Transverse colon (tissue), 4 donors: ENCODE measurements at regions not wholly inside any gene's neighbourhood (a gene's known extent, or its start where the extent isn't known, plus 50 kb on each side); places are given as distances from the start of the nearest gene placed in this dataset.

ENCODE experiments used
- DNase-seq: peaks from one replicate; pipeline ENCODE4 v3.0.0-alpha.2; 2019
- H3K27ac ChIP-seq, 4 donors: fragments of 200-600 bp; sonication (generic); 2 replicates each; pipeline ENCODE4 v1.5.1; 2016 to 2018; ENCODE audit warnings: inconsistent platforms in 4 of 4
- H3K27me3 ChIP-seq: fragments of 200-600 bp; sonication (generic); 2 replicates; pipeline ENCODE4 v1.5.1; 2017; ENCODE audit warnings: inconsistent platforms
- H3K36me3 ChIP-seq, 4 donors: fragments of 200-600 bp; sonication (generic); 2 replicates each; pipeline ENCODE4 v1.5.1; 2017 to 2019; ENCODE audit warnings: inconsistent platforms in 4 of 4
- H3K4me1 ChIP-seq, 4 donors: fragments of 200-600 bp; sonication (generic); 2 replicates each; pipeline ENCODE4 v1.5.1; 2017 to 2020; ENCODE audit warnings: inconsistent platforms in 4 of 4
- H3K4me3 ChIP-seq, 4 donors: fragments of 200-600 bp; sonication (generic); 1 replicate in 1 of 4; 2 replicates in 3 of 4; pipeline versions ENCODE4 v1.5.1 to v1.6.1; 2017 to 2019; ENCODE audit warnings: inconsistent platforms in 4 of 4
- H3K9me3 ChIP-seq, 2 donors: fragments of 200-600 bp; sonication (generic); 2 replicates each; pipeline ENCODE4 v1.5.1; 2017 to 2019; ENCODE audit warnings: inconsistent platforms in 2 of 2
- EP300 ChIP-seq: sonication (generic); formaldehyde crosslinking; IDR thresholded peaks from one replicate; pipeline ENCODE4 v1.6.1; 2017; ENCODE audit warnings: antibody characterized with exemption, low read depth
- POLR2A ChIP-seq: fragments of 450-650 bp; IDR thresholded peaks from one replicate; pipeline ENCODE4 v1.6.1; 2016; ENCODE audit warnings: antibody characterized with exemption, mild to moderate bottlenecking, moderate library complexity
- POLR2AphosphoS5 ChIP-seq, 3 donors: sonication (generic); formaldehyde crosslinking; IDR thresholded peaks; one replicate each; pipeline ENCODE4 v1.6.1; 2016; ENCODE audit warnings: antibody characterized with exemption in 3 of 3
- WGBS, 2 donors: methylation state at CpG; one replicate each; pipeline ENCODE4 v1.1.5; 2018; ENCODE audit warnings: low coverage in 1 of 2; 5-methylcytosine and 5-hydroxymethylcytosine counted together
- in situ Hi-C, 4 donors: fragments of 200-750 bp; cut with MboI; loops; one replicate each; pipeline versions ENCODE4 v1.15.0 to v1.15.1; 2017; ENCODE audit warnings: low sequenced_read_pairs in 3 of 4, low pct_ligation_motif_present in 1 of 4, low pct_unique_long_range_greater_than_20kb in 1 of 4
- intact Hi-C: fragments of 100-400 bp; cut with DNase I; formaldehyde crosslinking; loops from one replicate; pipeline ENCODE4 v1.15.1; 2023; ENCODE audit warnings: low total_unique reads
- TF ChIP-seq, protein P1 (sequence below), 5 experiments: fragments of 200-600 bp in 3 of 5; fragments of 450-650 bp in 2 of 5; sonication (generic) in 3 of 5; IDR thresholded peaks; 1 replicate in 2 of 5; 2 replicates in 3 of 5; pipeline ENCODE4 v1.5.1; 2016 to 2017; ENCODE audit warnings: antibody characterized with exemption in 5 of 5, inconsistent platforms in 3 of 5, mild to moderate bottlenecking in 2 of 5, moderate library complexity in 1 of 5

- Histone ChIP-seq H3K36me3 (no peaks in the 10 kb centered on the region), H3K27ac (peak overlapping the region in 3 of 4 donors; percentile 0 to 23 (median 11)), H3K4me1 (peaks cover 0 to 5% (median 0%) of the 10 kb centered on the region in 4 donors), H3K4me3 (no peak overlapping the region), H3K27me3 (no peaks in the 10 kb centered on the region), H3K9me3 (no peaks in the 10 kb centered on the region)
- intact Hi-C loops (no loop called here), in situ Hi-C loops (no loop called here)
- TF ChIP-seq, protein P1, sequence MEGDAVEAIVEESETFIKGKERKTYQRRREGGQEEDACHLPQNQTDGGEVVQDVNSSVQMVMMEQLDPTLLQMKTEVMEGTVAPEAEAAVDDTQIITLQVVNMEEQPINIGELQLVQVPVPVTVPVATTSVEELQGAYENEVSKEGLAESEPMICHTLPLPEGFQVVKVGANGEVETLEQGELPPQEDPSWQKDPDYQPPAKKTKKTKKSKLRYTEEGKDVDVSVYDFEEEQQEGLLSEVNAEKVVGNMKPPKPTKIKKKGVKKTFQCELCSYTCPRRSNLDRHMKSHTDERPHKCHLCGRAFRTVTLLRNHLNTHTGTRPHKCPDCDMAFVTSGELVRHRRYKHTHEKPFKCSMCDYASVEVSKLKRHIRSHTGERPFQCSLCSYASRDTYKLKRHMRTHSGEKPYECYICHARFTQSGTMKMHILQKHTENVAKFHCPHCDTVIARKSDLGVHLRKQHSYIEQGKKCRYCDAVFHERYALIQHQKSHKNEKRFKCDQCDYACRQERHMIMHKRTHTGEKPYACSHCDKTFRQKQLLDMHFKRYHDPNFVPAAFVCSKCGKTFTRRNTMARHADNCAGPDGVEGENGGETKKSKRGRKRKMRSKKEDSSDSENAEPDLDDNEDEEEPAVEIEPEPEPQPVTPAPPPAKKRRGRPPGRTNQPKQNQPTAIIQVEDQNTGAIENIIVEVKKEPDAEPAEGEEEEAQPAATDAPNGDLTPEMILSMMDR (IDR thresholded peaks at IDR 0.05) = no peak
- no peak for TF ChIP-seq POLR2A
- no peak for TF ChIP-seq POLR2AphosphoS5 (IDR thresholded peaks at IDR 0.05)
- TF ChIP-seq EP300 = no peak
- 58 to 61% methylated on average over 6 to 8 of the region's 8 CpGs for WGBS, 2 donors
- no peak for DNase-seq
These were observed 65.1 kb upstream of the STX16 start for GRCh38 chr20:58585753-58586540.

DNA sequence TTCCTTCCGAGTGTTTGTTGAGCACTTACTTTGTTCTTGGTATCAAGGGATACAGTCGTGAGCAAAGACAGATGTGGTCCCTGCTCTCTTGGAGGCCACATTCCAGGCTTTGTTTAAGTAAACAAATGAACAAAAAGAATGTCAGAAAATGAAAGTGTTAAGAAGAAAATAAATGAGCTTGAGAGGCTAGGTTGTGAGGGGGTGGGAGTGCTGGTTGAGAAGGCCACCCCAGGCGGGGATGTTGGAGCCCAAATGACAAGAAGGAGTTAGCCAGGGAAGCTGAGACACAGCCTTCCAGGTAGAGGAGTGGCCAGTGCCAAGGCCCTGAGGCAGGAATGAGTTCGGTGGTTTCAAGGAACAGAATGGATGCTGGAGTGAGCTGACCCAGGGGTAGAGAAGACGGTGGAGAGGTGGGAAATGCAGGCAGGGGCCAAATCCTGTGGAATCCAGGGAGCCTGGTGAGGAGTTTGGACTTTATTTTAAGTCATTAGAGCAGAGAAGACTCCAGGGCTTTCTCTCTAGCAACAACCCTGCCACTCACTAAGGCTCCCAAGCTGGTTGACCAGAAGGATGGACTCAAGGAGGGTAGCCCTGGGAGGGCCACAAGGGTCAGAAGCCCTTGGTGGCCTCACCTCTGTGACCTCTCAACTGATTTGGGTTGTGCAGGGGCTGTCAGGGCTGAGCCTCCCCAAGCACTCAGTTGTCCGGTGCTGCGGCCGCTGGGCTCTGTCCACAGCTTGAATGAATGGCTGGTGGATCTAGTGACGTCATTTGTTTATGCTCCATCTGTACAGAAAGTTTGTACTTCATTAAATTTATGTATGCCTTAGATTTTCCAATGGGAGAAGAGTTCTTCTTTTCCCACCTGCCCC, 66.0 kb upstream of the STX16 start:
- Histone ChIP-seq H3K4me1 (peaks cover 0 to 5% (median 0%) of the 10 kb centered on the region in 4 donors), H3K4me3 (no peak overlapping the region), H3K27me3 (no peaks in the 10 kb centered on the region), H3K27ac (peak overlapping the region in 3 of 4 donors; percentile 0 to 23 (median 11)), H3K9me3 (no peaks in the 10 kb centered on the region), H3K36me3 (no peaks in the 10 kb centered on the region)
- in situ Hi-C loops = no loop called here
- TF ChIP-seq POLR2AphosphoS5 (IDR thresholded peaks at IDR 0.05) (no peak), POLR2A (no peak), EP300 (no peak)
- TF ChIP-seq, protein P1 (IDR thresholded peaks at IDR 0.05) = no peak
- intact Hi-C loops = no loop called here
- WGBS, 2 donors = 39 to 51% methylated on average over 4 to 9 of the region's 9 CpGs
- no peak for DNase-seq

GRCh38 chr20:58584051-58584824, 66.8 kb upstream of the STX16 start:
- Histone ChIP-seq H3K27ac (no peak overlapping the region), H3K4me3 (no peak overlapping the region), H3K4me1 (peaks cover 0 to 5% (median 0%) of the 10 kb centered on the region in 4 donors), H3K36me3 (no peaks in the 10 kb centered on the region), H3K27me3 (no peaks in the 10 kb centered on the region), H3K9me3 (no peaks in the 10 kb centered on the region)
- intact Hi-C loops (no loop called here), in situ Hi-C loops (no loop called here)
- no peak for DNase-seq
- WGBS, 2 donors = 86 to 89% methylated on average over 3 to 8 of the region's 8 CpGs
- no peak for TF ChIP-seq POLR2A

DNA sequence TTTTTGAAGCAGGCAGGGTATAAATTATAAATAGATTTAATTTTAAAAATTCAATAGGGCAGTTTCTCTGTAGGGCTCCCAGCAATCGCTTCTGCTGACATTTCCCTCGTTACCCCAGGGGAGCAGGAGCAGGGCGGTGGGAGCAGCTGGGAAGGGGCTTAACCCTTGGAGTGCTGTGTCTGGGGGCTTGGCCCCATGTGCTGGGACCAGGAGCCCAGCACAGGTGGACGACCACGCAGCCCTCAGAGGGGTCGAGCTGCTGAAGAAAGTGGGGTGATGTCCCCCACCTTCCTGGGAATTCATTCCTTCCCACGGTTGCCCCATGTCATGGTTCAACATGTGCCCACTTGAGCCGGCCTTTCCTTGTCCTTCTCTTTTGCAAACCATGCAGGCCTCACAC, 67.5 kb upstream of the STX16 start:
- no peak for DNase-seq
- H3K27me3 ChIP-seq = no peaks in the 10 kb centered on the region
- H3K4me1 ChIP-seq = peaks cover 0 to 5% (median 0%) of the 10 kb centered on the region in 4 donors
- intact Hi-C loops (no loop called here), in situ Hi-C loops (no loop called here)
- H3K9me3 ChIP-seq = no peaks in the 10 kb centered on the region
- no peaks in the 10 kb centered on the region for H3K36me3 ChIP-seq
- no peak overlapping the region for H3K27ac ChIP-seq
- TF ChIP-seq EP300 (no peak), POLR2AphosphoS5 (IDR thresholded peaks at IDR 0.05) (no peak), POLR2A (no peak)
- TF ChIP-seq, protein P1 (IDR thresholded peaks at IDR 0.05) = no peak
- no peak overlapping the region for H3K4me3 ChIP-seq
- 80% methylated on average over 1 to 7 of the region's 8 CpGs for WGBS, 2 donors
